ENCODE measurements at regions not wholly inside any gene's neighbourhood (a gene's known extent, or its start where the extent isn't known, plus 50 kb on each side); places are given as distances from the start of the nearest gene placed in this dataset.

DNA sequence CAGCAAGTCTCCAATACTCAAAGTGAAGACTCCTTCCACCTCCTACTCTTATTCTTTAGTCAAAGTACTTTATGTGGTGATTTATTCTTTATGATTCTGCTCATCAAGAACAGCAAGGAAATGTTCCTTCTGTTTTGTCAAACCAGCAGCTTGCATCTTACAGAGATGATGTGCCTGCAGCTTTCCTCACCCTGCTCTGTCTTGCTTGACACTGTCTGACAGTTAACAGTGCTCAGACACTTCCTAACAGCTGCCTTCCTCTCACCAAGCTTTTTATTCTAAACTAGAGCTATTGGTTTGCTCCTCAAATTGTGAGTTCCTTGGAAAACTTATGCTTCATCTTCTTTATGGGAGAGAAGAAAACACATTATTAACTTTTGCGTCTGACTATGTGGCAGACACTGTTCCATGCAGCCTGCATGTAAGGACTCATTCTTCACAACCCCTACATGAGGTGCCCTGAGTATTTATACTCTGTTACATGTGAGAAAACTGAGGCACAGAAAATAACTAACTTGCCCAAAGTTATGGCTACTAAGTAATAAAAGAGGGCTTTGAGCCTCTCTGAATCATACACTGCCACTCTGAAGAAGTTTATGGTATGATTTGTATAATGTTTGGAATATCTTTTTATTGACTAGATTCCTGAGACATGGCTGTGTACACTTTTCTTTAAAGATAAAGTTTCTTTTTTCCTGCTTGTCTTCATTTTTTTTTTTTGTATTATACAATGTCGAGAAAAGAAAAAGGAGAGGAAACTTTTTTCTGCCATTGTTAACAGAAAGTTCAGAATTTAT, 723.3 kb upstream of the DDX18 start:
- no peak for ATAC-seq
- Histone ChIP-seq H4K20me1 (ENCODE audit: insufficient read depth) (no peaks in the 10 kb centered on the region), H3K9me3 (ENCODE audit: control insufficient read depth in 1 of 2, insufficient read depth in 1 of 2, low read depth in 1 of 2, low read length in 2 of 2) (peaks cover 11 to 17% of the 10 kb centered on the region in 2 experiments; a peak in 2 of 4 replicates), H3K36me3 (ENCODE audit: control insufficient read depth in 1 of 2, insufficient read depth in 2 of 2, low read length in 2 of 2) (no peaks in the 10 kb centered on the region), H2AFZ (ENCODE audit: low read depth, low read length, poor library complexity, severe bottlenecking) (no peak overlapping the region), H3K9ac (ENCODE audit: low read length) (no peak overlapping the region), H3K27me3 (ENCODE audit: insufficient read depth, low read length) (no peaks in the 10 kb centered on the region), H3K4me1 (ENCODE audit: control insufficient read depth in 1 of 2, insufficient read depth in 2 of 2, low read length in 2 of 2) (no peaks in the 10 kb centered on the region), H3K27ac (ENCODE audit: low read depth, low read length) (no peak overlapping the region), H3K4me2 (ENCODE audit: low read length) (no peak overlapping the region), H3K9me2 (ENCODE audit: insufficient read depth) (no peaks in the 10 kb centered on the region), H3K4me3 (replicated peaks in 1 of 2; ENCODE audit: low read depth in 1 of 2, low read length in 2 of 2) (no peak overlapping the region), H3K79me2 (ENCODE audit: insufficient read depth, low read length) (no peaks in the 10 kb centered on the region)
- TF ChIP-seq ELF1 (IDR thresholded peaks at IDR 0.05; ENCODE audit: borderline replicate concordance, low read depth) (no peak), ZNF274 (IDR thresholded peaks at IDR 0.05; ENCODE audit: low read depth, low read length) (no peak), SRF (IDR thresholded peaks at IDR 0.05; ENCODE audit: low read depth) (no peak), REST (IDR thresholded peaks at IDR 0.05; ENCODE audit: low read depth) (no peak), TCF7L2 (IDR thresholded peaks at IDR 0.05; ENCODE audit: borderline replicate concordance, extremely low read depth, insufficient read depth, insufficient read length) (no peak), POLR2A (IDR thresholded peaks at IDR 0.05; ENCODE audit: borderline replicate concordance, extremely low read depth, insufficient read depth, insufficient read length) (no peak), EZH2 (IDR thresholded peaks at IDR 0.05) (no peak), ZFX (IDR thresholded peaks at IDR 0.05) (no peak), POLR2AphosphoS5 (IDR thresholded peaks at IDR 0.05; ENCODE audit: low read depth, low read length) (no peak)
- TF ChIP-seq, protein P1, sequence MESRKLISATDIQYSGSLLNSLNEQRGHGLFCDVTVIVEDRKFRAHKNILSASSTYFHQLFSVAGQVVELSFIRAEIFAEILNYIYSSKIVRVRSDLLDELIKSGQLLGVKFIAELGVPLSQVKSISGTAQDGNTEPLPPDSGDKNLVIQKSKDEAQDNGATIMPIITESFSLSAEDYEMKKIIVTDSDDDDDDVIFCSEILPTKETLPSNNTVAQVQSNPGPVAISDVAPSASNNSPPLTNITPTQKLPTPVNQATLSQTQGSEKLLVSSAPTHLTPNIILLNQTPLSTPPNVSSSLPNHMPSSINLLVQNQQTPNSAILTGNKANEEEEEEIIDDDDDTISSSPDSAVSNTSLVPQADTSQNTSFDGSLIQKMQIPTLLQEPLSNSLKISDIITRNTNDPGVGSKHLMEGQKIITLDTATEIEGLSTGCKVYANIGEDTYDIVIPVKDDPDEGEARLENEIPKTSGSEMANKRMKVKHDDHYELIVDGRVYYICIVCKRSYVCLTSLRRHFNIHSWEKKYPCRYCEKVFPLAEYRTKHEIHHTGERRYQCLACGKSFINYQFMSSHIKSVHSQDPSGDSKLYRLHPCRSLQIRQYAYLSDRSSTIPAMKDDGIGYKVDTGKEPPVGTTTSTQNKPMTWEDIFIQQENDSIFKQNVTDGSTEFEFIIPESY (IDR thresholded peaks at IDR 0.05; ENCODE audit: extremely low read depth, insufficient replicate concordance, low read length) = no peak
- TF ChIP-seq, protein P2, sequence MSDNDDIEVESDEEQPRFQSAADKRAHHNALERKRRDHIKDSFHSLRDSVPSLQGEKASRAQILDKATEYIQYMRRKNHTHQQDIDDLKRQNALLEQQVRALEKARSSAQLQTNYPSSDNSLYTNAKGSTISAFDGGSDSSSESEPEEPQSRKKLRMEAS (IDR thresholded peaks at IDR 0.05) = no peak
- POLR2A ChIA-PET = no interaction called here
- intact Hi-C loops (cut with micrococcal nuclease) = no loop called here
- CTCF ChIA-PET = no interaction called here
- RAD21 ChIA-PET (ENCODE audit: low non-redundant PET in 1 of 2, low total read pairs in 2 of 2, uncharacterized antibody in 2 of 2, unreplicated experiment in 2 of 2) = no interaction called here
- no TSS peak for BruUV-seq (replicated peaks)
- DNase-seq (ENCODE audit: low read depth, low spot score) = no peak
